ENCODE measurements at regions not wholly inside any gene's neighbourhood (a gene's known extent, or its start where the extent isn't known, plus 50 kb on each side); places are given as distances from the start of the nearest gene placed in this dataset.
"Not testable (repeated sequence)": the region's sequence is repeated elsewhere in the genome, so short reads cannot be mapped to it uniquely, and the experiment has no call there.

DNA sequence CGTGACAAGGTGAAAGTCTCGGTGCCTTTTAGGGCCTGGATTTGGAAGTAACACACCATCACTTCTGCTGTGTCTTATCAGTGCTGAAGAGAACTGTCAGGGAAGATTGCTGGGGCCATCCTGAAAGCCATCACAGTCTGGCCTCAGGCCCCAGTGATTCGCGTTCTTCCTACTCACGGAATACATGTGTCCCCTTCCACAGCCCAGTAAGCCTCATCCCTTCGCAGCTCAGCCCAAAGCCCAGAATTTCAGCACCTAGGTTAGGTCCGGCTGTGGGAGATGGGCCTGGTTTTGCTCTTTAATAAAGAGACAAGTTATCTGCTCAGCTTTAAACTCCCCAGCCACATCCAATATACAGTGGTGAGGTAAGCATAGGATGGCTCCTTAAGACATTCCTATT, 113.0 kb upstream of the SPACA7 start:
- DNase-seq (ENCODE audit: low spot score): no peak

DNA sequence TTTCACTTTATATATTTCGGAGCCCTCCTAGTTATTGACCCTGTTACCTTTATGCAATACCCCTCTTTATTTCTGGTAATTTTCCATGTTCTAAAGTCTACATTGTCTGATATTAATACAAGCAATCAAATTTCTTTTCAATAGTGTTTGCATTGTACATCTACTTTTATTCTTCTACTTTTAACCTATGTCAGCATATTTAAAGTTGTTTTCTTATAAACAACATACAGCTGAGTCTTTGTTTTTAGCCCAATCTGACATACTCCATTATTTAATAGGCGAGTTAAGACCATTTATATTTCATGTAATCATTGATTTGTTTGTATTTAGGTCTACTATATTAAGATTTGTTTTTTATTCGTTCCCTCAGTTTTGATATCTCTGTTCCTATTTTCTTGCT, 108.5 kb upstream of the SPACA7 start:
- DNase-seq (ENCODE audit: low spot score): no peak

DNA sequence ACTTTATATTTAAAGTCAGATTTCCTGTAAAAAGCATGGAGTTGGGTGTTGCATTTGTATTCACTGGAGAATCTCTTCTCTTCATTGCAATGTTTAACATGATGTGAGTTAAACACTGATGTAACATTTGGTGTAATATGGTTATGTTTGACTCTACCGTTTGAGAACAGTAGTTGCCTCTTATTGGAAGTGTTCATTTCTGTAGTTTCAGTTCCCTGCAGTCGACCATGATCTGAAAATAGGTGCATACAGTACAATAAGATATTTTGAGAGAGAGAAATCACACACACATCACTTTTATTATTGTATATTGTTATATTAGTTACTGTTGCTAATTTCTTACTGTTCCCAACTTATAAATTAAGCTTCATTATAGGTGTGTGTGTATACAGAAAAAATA, 105.2 kb upstream of the SPACA7 start:
- DNase-seq (ENCODE audit: low spot score): no peak

DNA sequence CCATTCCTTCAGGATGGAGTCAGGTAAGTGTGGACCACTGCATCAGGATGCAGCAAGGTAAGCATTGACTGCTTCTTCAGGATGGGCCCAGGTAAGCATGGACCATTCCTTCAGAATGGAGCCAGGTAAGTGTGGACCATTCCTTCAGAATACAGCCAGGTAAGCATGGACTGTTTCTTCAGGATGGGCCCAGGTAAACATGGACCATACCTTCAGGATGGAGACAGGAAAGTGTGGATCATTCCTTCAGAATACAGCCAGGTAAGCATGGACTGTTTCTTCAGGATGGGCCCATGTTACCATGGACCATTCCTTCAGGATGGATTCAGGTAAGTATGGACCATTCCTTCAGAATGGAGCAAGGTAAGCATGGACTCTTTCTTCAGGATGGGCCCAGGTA, 89.4 kb upstream of the SPACA7 start:
- DNase-seq (ENCODE audit: low spot score): not testable (repeated sequence)

DNA sequence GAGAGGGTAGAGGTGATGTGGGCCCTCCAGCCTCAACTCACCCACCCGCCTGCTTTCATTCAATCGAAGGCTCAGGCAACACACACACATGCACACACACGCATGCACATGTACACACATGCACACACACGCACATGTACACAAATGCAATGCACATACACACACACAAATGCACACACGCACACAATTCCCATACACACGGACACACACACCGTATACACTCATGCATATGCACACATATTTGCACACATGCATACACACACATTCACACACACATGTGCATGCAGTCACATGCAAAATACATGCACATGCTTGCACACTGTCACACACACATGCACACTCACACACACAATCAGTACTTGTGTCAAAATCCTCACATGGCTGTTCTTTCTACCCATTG, 55.9 kb upstream of the SPACA7 start:
- DNase-seq (ENCODE audit: low spot score): no peak

DNA sequence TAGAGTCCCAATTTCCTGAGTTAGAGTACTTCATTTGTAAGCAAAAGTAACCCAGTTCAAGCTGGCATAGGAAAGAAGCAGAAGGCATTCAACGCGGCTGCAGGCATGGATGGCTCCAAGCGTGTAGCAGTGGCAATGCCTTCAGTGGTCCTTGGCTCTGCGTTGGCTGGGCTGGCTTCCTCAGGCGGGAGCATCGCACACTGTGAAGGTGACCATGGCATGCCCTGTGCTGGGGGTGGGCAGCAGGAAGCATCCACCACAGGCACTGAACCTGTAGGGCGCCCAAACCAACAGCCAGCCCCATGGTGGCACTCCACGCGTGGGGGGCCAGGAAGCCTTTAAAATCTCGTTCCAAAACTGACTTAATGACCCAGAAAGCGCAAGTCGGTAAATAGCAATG, 53.6 kb upstream of the SPACA7 start:
- DNase-seq (ENCODE audit: low spot score): no peak

DNA sequence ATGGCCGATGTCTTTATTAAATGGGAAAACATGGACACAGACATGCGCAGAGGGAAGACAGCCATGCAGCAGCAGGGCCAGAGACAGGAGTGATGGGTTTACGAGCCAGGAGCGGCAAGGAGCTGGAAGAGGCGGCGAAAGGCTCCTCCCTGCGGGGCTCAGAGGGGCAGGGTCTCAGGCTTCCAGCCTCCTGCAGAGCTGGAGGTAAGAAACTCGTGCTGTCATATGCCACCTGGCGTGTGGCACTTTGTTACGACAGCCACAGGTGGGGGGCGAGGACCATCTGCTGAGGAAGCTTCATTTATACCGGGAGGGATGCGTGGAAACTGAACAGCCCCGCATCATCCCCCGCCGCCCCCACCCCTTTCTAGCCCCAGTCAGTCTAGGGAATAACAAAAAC, 52.0 kb upstream of the SPACA7 start:
- DNase-seq (ENCODE audit: low spot score): no peak

DNA sequence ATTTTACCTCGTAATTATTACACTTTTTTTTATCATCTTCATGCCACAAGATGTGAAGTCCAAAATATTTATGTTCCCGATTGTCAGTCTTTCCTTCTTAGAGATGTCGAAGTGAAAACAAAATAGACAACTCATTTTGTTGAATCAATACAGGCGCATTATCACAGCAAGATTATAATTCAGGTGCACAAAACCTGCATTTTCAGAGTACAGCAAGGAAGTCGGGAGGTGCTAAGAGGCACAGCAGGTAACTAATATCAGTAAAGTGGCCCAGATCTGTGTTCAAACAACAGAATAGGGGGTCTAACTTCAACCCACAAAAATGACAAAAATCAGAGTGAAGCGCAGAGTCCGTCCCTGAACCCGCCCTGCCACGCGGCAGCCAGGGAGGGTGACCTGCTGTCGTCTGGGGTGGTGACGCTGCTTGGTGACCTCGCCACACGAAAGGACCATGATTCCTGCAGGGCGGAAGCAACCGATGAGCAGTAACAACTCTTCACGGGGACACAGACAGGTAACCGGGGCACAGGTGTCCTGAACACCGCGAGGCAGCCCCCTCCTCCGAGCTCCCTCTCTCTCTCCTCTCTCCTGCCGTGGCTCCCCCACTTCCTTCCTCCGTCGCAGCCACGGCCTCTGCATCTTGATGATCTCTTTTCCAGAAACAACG, 50.9 kb upstream of the SPACA7 start:
- no peak for DNase-seq (ENCODE audit: low spot score)

DNA sequence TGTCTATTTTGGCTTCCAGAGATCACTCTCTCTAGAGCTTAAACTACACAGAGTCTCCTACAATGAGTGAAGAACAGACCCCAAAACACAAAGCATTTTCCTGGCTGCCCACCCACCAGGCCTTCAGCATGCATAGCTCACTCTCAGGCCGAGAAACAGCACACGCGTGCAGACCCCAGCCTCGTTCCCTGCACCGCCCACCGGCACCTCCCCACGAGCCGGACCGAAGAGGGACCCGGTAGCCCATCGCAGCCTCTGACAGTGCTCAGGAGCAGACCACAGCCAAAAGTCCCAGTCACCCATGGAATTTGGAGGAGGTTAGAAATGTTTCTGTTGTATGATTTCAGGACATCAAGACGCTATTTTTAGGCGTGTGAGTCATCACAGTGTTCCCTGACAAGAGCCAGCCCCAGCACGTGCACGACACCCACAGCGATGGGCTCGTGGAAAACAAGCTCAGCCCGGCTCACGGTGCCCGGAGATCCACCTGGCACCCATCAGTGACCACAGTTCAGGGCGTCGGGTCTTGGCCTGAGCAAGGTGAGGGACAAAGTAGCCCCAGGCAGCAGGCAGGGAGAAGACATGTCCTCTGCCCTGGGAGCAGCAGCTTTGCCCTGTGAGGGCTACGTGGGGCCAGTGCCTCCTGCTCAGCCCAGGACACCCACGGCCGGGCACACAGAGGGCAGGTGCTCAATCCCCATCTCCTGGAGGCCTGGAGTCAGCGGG, 50.1 kb upstream of the SPACA7 start:
- DNase-seq (ENCODE audit: low spot score): no peak

Data from putamen (tissue), 1 donor.